ENCODE measurements at regions not wholly inside any gene's neighbourhood (a gene's known extent, or its start where the extent isn't known, plus 50 kb on each side); places are given as distances from the start of the nearest gene placed in this dataset.

DNA sequence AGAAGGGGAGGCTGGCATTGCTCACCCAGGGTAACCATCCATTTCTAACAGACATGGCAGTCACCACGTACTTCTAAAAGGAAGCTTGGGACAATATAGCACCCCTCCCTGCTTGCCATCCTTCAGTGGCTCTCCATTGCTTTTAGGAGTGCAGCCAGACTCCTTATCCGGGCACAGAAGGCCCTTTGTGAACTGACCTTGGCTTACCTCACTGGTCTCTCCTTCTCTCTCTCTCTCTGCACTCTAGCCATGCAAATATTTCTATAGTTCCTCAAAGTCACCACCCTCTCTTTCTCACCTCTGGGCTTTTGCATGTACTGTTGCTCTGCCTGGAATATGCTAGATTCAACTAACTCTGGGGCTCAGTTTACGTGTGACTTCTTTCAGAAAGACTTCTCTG is 301.1 kb downstream of the SHQ1 start:
- no peaks in the 10 kb centered on the region for H3K36me3 ChIP-seq
- H3K27ac ChIP-seq = no peak overlapping the region
- in situ Hi-C loops (cut with MboI; ENCODE audit: low sequenced_read_pairs in 4 of 4) (no loop called here), intact Hi-C loops (cut with DNase I; ENCODE audit: low total_unique reads) (no loop called here)
- no peak overlapping the region for H3K4me3 ChIP-seq
- DNase-seq (no peak), ATAC-seq (no peak)
- no peak for TF ChIP-seq POLR2A (IDR thresholded peaks at IDR 0.05)
- TF ChIP-seq, protein P1, sequence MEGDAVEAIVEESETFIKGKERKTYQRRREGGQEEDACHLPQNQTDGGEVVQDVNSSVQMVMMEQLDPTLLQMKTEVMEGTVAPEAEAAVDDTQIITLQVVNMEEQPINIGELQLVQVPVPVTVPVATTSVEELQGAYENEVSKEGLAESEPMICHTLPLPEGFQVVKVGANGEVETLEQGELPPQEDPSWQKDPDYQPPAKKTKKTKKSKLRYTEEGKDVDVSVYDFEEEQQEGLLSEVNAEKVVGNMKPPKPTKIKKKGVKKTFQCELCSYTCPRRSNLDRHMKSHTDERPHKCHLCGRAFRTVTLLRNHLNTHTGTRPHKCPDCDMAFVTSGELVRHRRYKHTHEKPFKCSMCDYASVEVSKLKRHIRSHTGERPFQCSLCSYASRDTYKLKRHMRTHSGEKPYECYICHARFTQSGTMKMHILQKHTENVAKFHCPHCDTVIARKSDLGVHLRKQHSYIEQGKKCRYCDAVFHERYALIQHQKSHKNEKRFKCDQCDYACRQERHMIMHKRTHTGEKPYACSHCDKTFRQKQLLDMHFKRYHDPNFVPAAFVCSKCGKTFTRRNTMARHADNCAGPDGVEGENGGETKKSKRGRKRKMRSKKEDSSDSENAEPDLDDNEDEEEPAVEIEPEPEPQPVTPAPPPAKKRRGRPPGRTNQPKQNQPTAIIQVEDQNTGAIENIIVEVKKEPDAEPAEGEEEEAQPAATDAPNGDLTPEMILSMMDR (IDR thresholded peaks at IDR 0.05 in 4 of 5, conservative IDR thresholded peaks at IDR 0.05 in 1 of 5) = no peak
- no peaks in the 10 kb centered on the region for H3K4me1 ChIP-seq
- H3K9me3 ChIP-seq = no peaks in the 10 kb centered on the region
- no peaks in the 10 kb centered on the region for H3K27me3 ChIP-seq

DNA sequence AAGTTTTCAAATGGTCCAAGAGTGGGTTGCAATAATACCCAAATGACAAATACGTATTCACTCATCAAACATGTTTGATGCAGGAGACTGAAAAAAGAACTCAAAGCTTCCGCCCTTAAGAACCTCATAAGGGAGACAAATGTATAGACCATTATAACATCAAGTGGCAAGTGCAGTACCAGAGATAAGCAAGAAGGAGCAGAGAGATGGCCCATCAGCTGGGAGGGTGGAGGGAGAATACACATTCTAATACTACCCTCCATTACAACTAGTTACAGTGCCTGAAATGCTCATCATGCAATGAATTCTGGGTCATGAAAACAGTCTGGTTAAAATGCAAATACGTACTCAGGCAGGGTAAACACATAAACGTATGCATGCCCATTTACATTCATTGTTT is 304.0 kb downstream of the SHQ1 start:
- no peak overlapping the region for H3K4me3 ChIP-seq
- intact Hi-C loops (cut with DNase I; ENCODE audit: low total_unique reads) (no loop called here), in situ Hi-C loops (cut with MboI; ENCODE audit: low sequenced_read_pairs in 4 of 4) (no loop called here)
- no peak for ATAC-seq
- no peaks in the 10 kb centered on the region for H3K27me3 ChIP-seq
- TF ChIP-seq, protein P1 (IDR thresholded peaks at IDR 0.05 in 4 of 5, conservative IDR thresholded peaks at IDR 0.05 in 1 of 5) = no peak
- no peak for TF ChIP-seq POLR2A (IDR thresholded peaks at IDR 0.05)
- H3K9me3 ChIP-seq = no peaks in the 10 kb centered on the region
- no peak overlapping the region for H3K27ac ChIP-seq
- DNase-seq = no peak
- H3K4me1 ChIP-seq = no peaks in the 10 kb centered on the region
- H3K36me3 ChIP-seq = no peaks in the 10 kb centered on the region

DNA sequence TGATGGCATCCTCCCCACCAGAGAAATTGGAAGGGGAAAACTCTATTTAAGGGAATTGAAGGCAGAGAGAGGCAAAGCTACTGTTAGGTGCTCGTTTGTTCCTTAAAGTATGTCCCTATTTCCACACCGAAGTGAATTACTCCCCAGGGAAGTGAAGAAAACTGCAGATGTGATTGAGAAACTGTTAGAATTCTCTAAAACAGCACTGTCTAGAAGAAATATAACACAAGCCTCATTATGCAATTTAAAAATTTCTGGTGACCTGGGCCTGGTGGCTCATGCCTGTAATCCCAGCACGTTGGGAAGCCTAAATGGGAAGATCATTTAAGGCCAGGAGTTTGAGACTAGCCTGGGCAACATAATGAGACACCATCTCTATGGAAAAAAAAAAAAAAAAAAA is 305.0 kb downstream of the SHQ1 start:
- DNase-seq (no peak), ATAC-seq (no peak)
- intact Hi-C loops (cut with DNase I; ENCODE audit: low total_unique reads) = no loop called here
- Histone ChIP-seq H3K27ac (no peak overlapping the region), H3K4me3 (no peak overlapping the region), H3K27me3 (no peaks in the 10 kb centered on the region), H3K36me3 (no peaks in the 10 kb centered on the region), H3K4me1 (no peaks in the 10 kb centered on the region), H3K9me3 (no peaks in the 10 kb centered on the region)
- in situ Hi-C loops (cut with MboI; ENCODE audit: low sequenced_read_pairs in 4 of 4) = no loop called here
- TF ChIP-seq, protein P1 (IDR thresholded peaks at IDR 0.05 in 4 of 5, conservative IDR thresholded peaks at IDR 0.05 in 1 of 5) = no peak
- TF ChIP-seq POLR2A (IDR thresholded peaks at IDR 0.05) = no peak

DNA sequence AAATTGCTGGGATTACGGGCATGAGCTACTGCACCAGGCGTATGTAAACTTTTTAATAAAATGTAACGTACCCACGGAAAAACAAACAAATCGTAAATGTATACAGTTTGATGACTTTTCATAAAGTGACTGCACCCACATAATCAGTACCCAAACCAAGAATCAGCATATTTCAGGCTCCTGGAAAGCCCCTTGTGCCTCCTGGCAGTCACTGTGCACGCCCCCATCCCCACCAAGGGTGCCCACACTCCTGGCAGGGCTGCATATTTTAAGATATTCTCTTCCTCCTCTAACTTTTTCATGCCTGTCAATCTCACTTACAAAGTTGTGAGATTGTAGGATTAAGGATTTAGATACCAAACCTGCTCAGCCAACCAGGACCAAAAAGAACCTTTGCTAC is 305.5 kb downstream of the SHQ1 start:
- Histone ChIP-seq H3K27ac (no peak overlapping the region), H3K27me3 (no peaks in the 10 kb centered on the region), H3K36me3 (no peaks in the 10 kb centered on the region), H3K4me1 (no peaks in the 10 kb centered on the region), H3K4me3 (no peak overlapping the region), H3K9me3 (no peaks in the 10 kb centered on the region)
- no peak for DNase-seq
- no peak for TF ChIP-seq POLR2A (IDR thresholded peaks at IDR 0.05)
- TF ChIP-seq, protein P1 (IDR thresholded peaks at IDR 0.05 in 4 of 5, conservative IDR thresholded peaks at IDR 0.05 in 1 of 5) = no peak
- intact Hi-C loops (cut with DNase I; ENCODE audit: low total_unique reads) = no loop called here
- no peak for ATAC-seq
- in situ Hi-C loops (cut with MboI; ENCODE audit: low sequenced_read_pairs in 4 of 4) = no loop called here

DNA sequence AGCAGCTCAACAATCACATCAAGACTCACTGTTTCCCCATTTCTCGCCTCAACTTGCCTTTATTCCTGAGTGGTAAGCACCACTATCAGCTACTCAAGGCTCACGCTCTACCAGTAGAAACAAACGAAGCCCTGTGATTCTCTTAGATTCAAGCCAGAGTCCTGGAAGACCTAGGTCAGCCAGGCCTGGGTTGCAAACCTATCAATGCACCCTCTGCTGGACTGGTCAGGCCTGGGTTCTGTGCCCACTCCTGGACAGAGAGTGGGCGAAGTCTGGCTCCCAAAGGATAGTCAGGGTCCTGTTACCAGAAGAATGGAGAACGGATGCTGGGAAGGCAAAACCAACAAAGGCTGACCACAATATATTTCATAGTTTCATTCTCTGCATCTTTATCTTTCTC is 308.4 kb downstream of the SHQ1 start:
- intact Hi-C loops (cut with DNase I; ENCODE audit: low total_unique reads) (no loop called here), in situ Hi-C loops (cut with MboI; ENCODE audit: low sequenced_read_pairs in 4 of 4) (no loop called here)
- TF ChIP-seq, protein P1 (IDR thresholded peaks at IDR 0.05 in 4 of 5, conservative IDR thresholded peaks at IDR 0.05 in 1 of 5) = no peak
- TF ChIP-seq POLR2A (IDR thresholded peaks at IDR 0.05) = no peak
- DNase-seq (no peak), ATAC-seq (no peak)
- H3K4me3 ChIP-seq = no peak overlapping the region
- H3K27me3 ChIP-seq = no peaks in the 10 kb centered on the region
- H3K36me3 ChIP-seq = no peaks in the 10 kb centered on the region
- H3K27ac ChIP-seq = no peak overlapping the region
- H3K9me3 ChIP-seq = no peaks in the 10 kb centered on the region
- no peaks in the 10 kb centered on the region for H3K4me1 ChIP-seq

Measured in gastrocnemius medialis (tissue), 4 donors.